HG03159 (cell line): ENCODE measurements at regions not wholly inside any gene's neighbourhood (a gene's known extent, or its start where the extent isn't known, plus 50 kb on each side); places are given as distances from the start of the nearest gene placed in this dataset.
"Not testable (repeated sequence)": the region's sequence is repeated elsewhere in the genome, so short reads cannot be mapped to it uniquely, and the experiment has no call there.

Experiments
- ATAC-seq: cut with Tn5 transposase; IDR thresholded peaks from one replicate; pipeline ENCODE4 v1.9.1; 2021; ENCODE audit warnings: mild to moderate bottlenecking, moderate library complexity; ENCODE audit not compliant: unreplicated experiment

- ATAC-seq = no peak
Observed at GRCh38 chrX:140343226-140343868, 161.5 kb downstream of the SOX3 start.

GRCh38 chrX:140342410-140342809 lies 162.5 kb downstream of the SOX3 start:
- ATAC-seq = no peak

- no peak for ATAC-seq
Observed at GRCh38 chrX:140337263-140337662, 167.6 kb downstream of the SOX3 start.

- no peak for ATAC-seq
Observed at GRCh38 chrX:140318296-140318695, 186.6 kb downstream of the SOX3 start.

GRCh38 chrX:140317462-140317861 lies 187.4 kb downstream of the SOX3 start:
- ATAC-seq = no peak

- ATAC-seq = no peak
Observed at GRCh38 chrX:140298960-140299825, 205.7 kb downstream of the SOX3 start.

GRCh38 chrX:140297273-140297672 lies 207.6 kb downstream of the SOX3 start:
- ATAC-seq = no peak

- ATAC-seq = no peak
Observed at GRCh38 chrX:140292961-140293360, 211.9 kb downstream of the SOX3 start.

- ATAC-seq = no peak
Observed at GRCh38 chrX:140292188-140292587, 212.7 kb downstream of the SOX3 start.

GRCh38 chrX:140274811-140275525 lies 229.9 kb downstream of the SOX3 start:
- no peak for ATAC-seq

GRCh38 chrX:140273921-140274320 lies 230.9 kb downstream of the SOX3 start:
- no peak for ATAC-seq

GRCh38 chrX:140250391-140250790 lies 254.5 kb downstream of the SOX3 start:
- ATAC-seq = no peak

GRCh38 chrX:140249088-140249487 lies 255.8 kb downstream of the SOX3 start:
- no peak for ATAC-seq

GRCh38 chrX:140229191-140229590 lies 263.9 kb upstream of the CXorf66 start:
- no peak for ATAC-seq

- not testable (repeated sequence) for ATAC-seq
Observed at GRCh38 chrX:140226037-140226436, 260.7 kb upstream of the CXorf66 start.

GRCh38 chrX:140215894-140216293 lies 250.6 kb upstream of the CXorf66 start:
- ATAC-seq = not testable (repeated sequence)

- not testable (repeated sequence) for ATAC-seq
Observed at GRCh38 chrX:140214518-140214917, 249.2 kb upstream of the CXorf66 start.

- no peak for ATAC-seq
Observed at GRCh38 chrX:140206657-140207056, 241.3 kb upstream of the CXorf66 start.

GRCh38 chrX:140190441-140191108 lies 225.3 kb upstream of the CXorf66 start:
- ATAC-seq = no peak

GRCh38 chrX:140180585-140180984 lies 215.3 kb upstream of the CXorf66 start:
- ATAC-seq = no peak

GRCh38 chrX:140177821-140178220 lies 212.5 kb upstream of the CXorf66 start:
- ATAC-seq = no peak
